ENCODE measurements at regions not wholly inside any gene's neighbourhood (a gene's known extent, or its start where the extent isn't known, plus 50 kb on each side); places are given as distances from the start of the nearest gene placed in this dataset.

DNA sequence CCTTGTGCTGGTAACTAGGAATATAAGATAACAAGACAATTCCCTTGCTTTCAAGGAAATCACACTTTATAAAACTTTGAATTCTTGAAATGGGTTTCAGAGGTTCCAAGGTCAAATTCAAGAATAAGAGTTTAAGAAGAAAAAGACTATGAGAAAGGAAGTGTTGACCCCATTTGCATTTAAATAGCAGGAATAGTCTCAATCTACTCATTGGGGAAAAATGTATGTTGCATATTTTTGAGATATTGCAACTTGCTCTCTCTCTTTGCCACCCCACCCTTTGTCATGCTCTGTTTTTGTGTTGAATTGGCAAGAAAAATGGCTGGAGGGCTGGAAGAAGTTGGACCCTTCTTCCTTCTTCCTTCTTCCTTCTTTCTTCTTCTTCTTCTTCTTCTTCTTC, 699.2 kb downstream of the TUSC7 start:
- H3K4me3 Mint-ChIP-seq: no peak overlapping the region
- no peaks in the 10 kb centered on the region for H3K27me3 Mint-ChIP-seq (ENCODE audit: low read depth in 3 of 3)
- no peaks in the 10 kb centered on the region for H3K36me3 Mint-ChIP-seq
- no peak overlapping the region for H3K27ac Mint-ChIP-seq
- DNase-seq: no peak
- H3K4me1 Mint-ChIP-seq: no peaks in the 10 kb centered on the region
- H3K9me3 Mint-ChIP-seq: peaks cover 0 to 10% (median 4%) of the 10 kb centered on the region in 6 donors

GRCh38 chr3:117409256-117409655, 699.7 kb downstream of the TUSC7 start:
- Mint-ChIP-seq H3K4me1 (no peaks in the 10 kb centered on the region), H3K9me3 (peaks cover 2 to 10% (median 4%) of the 10 kb centered on the region in 6 donors), H3K36me3 (no peaks in the 10 kb centered on the region), H3K27me3 (ENCODE audit: low read depth in 3 of 3) (no peaks in the 10 kb centered on the region), H3K27ac (no peak overlapping the region), H3K4me3 (no peak overlapping the region)
- DNase-seq: no peak

DNA sequence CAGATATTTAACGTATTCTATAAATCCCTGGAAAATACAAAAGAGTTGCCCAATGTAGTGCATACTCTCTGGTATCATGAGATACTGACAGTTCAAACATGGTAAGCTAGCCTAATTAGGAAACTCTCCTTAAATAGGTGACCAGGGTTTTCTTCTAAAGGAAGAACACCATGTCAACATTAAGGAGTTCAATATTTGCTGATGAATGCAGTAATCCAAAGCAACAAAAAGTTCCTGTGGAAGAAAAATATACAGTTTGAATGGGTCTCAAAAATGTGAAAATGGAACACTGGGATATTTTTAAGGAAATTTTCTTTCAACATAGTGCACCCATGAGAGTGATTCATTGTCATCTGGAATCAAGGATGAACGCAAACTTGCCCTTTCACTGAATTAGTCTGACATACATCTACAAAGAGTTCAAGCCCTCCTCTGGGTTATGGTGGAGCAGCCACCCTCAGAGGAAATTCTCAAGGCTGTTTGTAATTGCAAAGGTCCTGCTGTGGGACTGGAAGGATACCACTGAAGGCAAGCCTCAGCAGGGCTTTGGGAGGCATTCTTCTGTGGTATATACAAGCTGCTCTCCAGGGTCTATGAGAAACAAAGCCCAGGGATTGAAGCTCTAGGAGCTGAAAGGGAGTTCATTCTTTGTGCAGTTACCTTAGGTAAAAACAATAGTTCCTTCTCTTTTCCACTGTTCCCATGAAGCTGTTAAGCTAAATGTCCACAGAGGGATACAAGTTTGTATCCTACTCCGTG, 700.3 kb downstream of the TUSC7 start:
- Mint-ChIP-seq H3K9me3 (peaks cover 4 to 16% (median 7%) of the 10 kb centered on the region in 6 donors), H3K4me3 (no peak overlapping the region)
- DNase-seq: no peak

GRCh38 chr3:117411971-117412370, 702.4 kb downstream of the TUSC7 start:
- H3K27ac Mint-ChIP-seq: no peak overlapping the region
- no peak overlapping the region for H3K4me3 Mint-ChIP-seq
- H3K27me3 Mint-ChIP-seq (ENCODE audit: low read depth in 3 of 3): peaks cover 0 to 3% (median 0%) of the 10 kb centered on the region in 3 donors
- DNase-seq: no peak
- no peaks in the 10 kb centered on the region for H3K36me3 Mint-ChIP-seq
- H3K4me1 Mint-ChIP-seq: no peaks in the 10 kb centered on the region
- H3K9me3 Mint-ChIP-seq: peaks cover 3 to 24% (median 7%) of the 10 kb centered on the region in 6 donors

More for the DNA sequence above, 700.3 kb downstream of the TUSC7 start:
- no peak overlapping the region for H3K27ac Mint-ChIP-seq
- no peaks in the 10 kb centered on the region for H3K27me3 Mint-ChIP-seq (ENCODE audit: low read depth in 3 of 3)
- H3K36me3 Mint-ChIP-seq: no peaks in the 10 kb centered on the region
- no peaks in the 10 kb centered on the region for H3K4me1 Mint-ChIP-seq

GRCh38 chr3:117417411-117417810, 707.8 kb downstream of the TUSC7 start:
- no peak overlapping the region for H3K4me3 Mint-ChIP-seq
- peaks cover 1 to 34% (median 6%) of the 10 kb centered on the region in 6 donors for H3K9me3 Mint-ChIP-seq
- no peaks in the 10 kb centered on the region for H3K4me1 Mint-ChIP-seq
- no peak overlapping the region for H3K27ac Mint-ChIP-seq
- no peaks in the 10 kb centered on the region for H3K36me3 Mint-ChIP-seq
- H3K27me3 Mint-ChIP-seq (ENCODE audit: low read depth in 3 of 3): peaks cover 0 to 3% (median 0%) of the 10 kb centered on the region in 3 donors
- no peak for DNase-seq

GRCh38 chr3:117427081-117427480, 717.5 kb downstream of the TUSC7 start:
- H3K36me3 Mint-ChIP-seq: no peaks in the 10 kb centered on the region
- no peak overlapping the region for H3K4me3 Mint-ChIP-seq
- DNase-seq: no peak
- peaks cover 0 to 2% (median 0%) of the 10 kb centered on the region in 3 donors for H3K27me3 Mint-ChIP-seq (ENCODE audit: low read depth in 3 of 3)
- H3K4me1 Mint-ChIP-seq: no peaks in the 10 kb centered on the region
- H3K9me3 Mint-ChIP-seq: peaks cover 3 to 28% (median 7%) of the 10 kb centered on the region in 6 donors
- no peak overlapping the region for H3K27ac Mint-ChIP-seq

DNA sequence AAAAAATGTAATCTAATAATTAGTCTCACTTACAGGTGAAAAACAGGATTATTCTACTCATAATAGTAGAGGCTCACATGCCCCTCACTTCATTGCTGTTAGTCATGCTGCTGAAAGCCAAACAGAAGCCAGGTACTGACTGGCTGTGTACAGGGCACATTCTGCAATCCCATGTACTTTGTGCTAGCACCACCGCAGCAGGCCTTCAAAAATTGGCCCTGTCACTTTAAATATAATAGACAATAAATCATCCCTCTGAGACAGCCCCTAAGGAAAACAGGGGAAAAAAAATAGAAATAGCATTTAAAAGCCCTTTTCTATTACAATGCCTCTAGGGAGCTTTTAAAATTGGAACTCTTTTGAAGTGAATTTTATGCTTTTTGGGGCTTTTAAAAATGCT, 723.8 kb downstream of the TUSC7 start:
- peaks cover 0 to 2% (median 0%) of the 10 kb centered on the region in 3 donors for H3K27me3 Mint-ChIP-seq (ENCODE audit: low read depth in 3 of 3)
- no peak for DNase-seq
- no peaks in the 10 kb centered on the region for H3K4me1 Mint-ChIP-seq
- H3K9me3 Mint-ChIP-seq: peaks cover 2 to 27% (median 8%) of the 10 kb centered on the region in 6 donors
- no peak overlapping the region for H3K27ac Mint-ChIP-seq
- no peak overlapping the region for H3K4me3 Mint-ChIP-seq
- no peaks in the 10 kb centered on the region for H3K36me3 Mint-ChIP-seq

GRCh38 chr3:117434661-117435412, 725.3 kb downstream of the TUSC7 start:
- Mint-ChIP-seq H3K9me3 (peaks cover 0 to 27% (median 5%) of the 10 kb centered on the region in 6 donors), H3K4me3 (no peak overlapping the region), H3K36me3 (no peaks in the 10 kb centered on the region), H3K27me3 (ENCODE audit: low read depth in 3 of 3) (peaks cover 0 to 2% (median 0%) of the 10 kb centered on the region in 3 donors), H3K27ac (no peak overlapping the region), H3K4me1 (no peaks in the 10 kb centered on the region)
- no peak for DNase-seq

DNA sequence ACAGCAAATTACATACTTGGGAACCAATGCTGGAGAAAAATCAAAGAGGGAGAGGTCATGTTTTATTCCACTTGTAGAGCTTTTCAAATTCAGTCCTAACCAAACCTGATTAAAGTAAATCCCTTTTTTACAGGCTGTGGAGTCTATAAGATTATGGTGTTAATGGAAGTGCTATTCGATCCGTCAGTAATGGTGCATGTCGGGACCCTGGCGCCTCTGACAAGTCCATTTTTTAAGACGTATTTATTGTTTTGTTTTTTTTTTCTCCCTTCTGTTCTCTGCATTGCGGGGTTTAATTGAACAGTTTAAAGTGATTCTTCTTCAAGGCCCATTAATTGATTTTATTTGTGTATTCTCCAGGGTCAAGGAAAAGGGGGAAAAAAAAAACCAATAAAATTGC, 725.9 kb downstream of the TUSC7 start:
- Mint-ChIP-seq H3K27me3 (ENCODE audit: low read depth in 3 of 3) (peaks cover 0 to 2% (median 0%) of the 10 kb centered on the region in 3 donors), H3K27ac (no peak overlapping the region), H3K9me3 (peaks cover 0 to 31% (median 5%) of the 10 kb centered on the region in 6 donors), H3K36me3 (no peaks in the 10 kb centered on the region), H3K4me3 (no peak overlapping the region), H3K4me1 (no peaks in the 10 kb centered on the region)
- no peak for DNase-seq

GRCh38 chr3:117439812-117440211, 730.2 kb downstream of the TUSC7 start:
- H3K4me1 Mint-ChIP-seq: no peaks in the 10 kb centered on the region
- DNase-seq: no peak
- H3K9me3 Mint-ChIP-seq: peaks cover 0 to 26% (median 4%) of the 10 kb centered on the region in 6 donors
- H3K27ac Mint-ChIP-seq: no peak overlapping the region
- H3K36me3 Mint-ChIP-seq: no peaks in the 10 kb centered on the region
- no peaks in the 10 kb centered on the region for H3K27me3 Mint-ChIP-seq (ENCODE audit: low read depth in 3 of 3)
- no peak overlapping the region for H3K4me3 Mint-ChIP-seq

- Mint-ChIP-seq H3K36me3 (no peaks in the 10 kb centered on the region), H3K9me3 (peaks cover 0 to 22% (median 1%) of the 10 kb centered on the region in 6 donors), H3K4me3 (no peak overlapping the region), H3K27me3 (ENCODE audit: low read depth in 3 of 3) (no peaks in the 10 kb centered on the region), H3K27ac (no peak overlapping the region), H3K4me1 (no peaks in the 10 kb centered on the region)
- DNase-seq: no peak
Measured at GRCh38 chr3:117441851-117442250, 732.3 kb downstream of the TUSC7 start.

DNA sequence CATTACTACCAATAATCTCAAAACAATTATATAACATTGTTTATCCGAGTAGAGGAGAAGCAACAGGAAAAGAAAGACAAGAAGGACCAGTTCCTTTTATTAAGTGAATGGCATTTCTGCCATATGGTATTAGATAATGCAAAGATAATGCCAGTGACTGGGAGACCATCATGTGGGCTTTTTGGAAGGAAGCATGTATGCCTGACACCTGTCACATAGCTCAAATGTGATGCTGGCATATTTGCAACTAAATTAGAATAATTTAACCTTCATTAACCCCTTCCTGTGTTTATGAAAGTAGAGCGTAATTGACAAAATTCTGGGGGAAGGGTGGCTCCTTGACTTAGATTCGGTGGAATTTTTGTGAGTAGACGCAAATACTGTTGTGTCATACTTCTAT, 733.0 kb downstream of the TUSC7 start:
- Mint-ChIP-seq H3K27ac (no peak overlapping the region), H3K4me3 (no peak overlapping the region), H3K9me3 (peaks cover 0 to 19% (median 1%) of the 10 kb centered on the region in 6 donors), H3K36me3 (no peaks in the 10 kb centered on the region), H3K27me3 (ENCODE audit: low read depth in 3 of 3) (no peaks in the 10 kb centered on the region), H3K4me1 (no peaks in the 10 kb centered on the region)
- no peak for DNase-seq

- Mint-ChIP-seq H3K9me3 (peaks cover 0 to 15% (median 3%) of the 10 kb centered on the region in 6 donors), H3K4me3 (no peak overlapping the region), H3K4me1 (no peaks in the 10 kb centered on the region), H3K36me3 (no peaks in the 10 kb centered on the region), H3K27me3 (ENCODE audit: low read depth in 3 of 3) (peaks cover 0 to 1% (median 0%) of the 10 kb centered on the region in 3 donors), H3K27ac (no peak overlapping the region)
- DNase-seq: no peak
Measured at GRCh38 chr3:117443014-117443413, 733.4 kb downstream of the TUSC7 start.

DNA sequence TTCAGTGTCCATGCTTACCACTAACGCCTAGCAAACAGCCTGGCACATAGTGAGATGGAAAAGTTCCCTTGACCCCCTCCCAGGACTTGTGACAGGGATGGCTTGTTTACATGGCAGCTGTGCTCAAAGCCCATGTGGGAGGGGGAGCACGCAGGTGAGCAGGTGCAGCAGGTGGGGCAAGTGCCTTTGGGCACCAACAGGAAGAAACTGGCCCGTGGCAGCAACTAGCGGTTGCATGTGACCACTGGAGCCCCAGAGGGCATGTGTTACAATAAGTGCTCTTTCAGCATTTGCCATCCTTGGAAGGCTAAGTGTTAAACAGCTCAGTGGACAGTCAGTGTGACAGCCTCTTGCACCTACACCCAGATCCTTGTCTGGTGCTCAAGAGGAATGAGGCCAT, 734.6 kb downstream of the TUSC7 start:
- H3K4me3 Mint-ChIP-seq: no peak overlapping the region
- peaks cover 0 to 12% (median 3%) of the 10 kb centered on the region in 6 donors for H3K9me3 Mint-ChIP-seq
- H3K27ac Mint-ChIP-seq: no peak overlapping the region
- no peak for DNase-seq
- H3K36me3 Mint-ChIP-seq: no peaks in the 10 kb centered on the region
- no peaks in the 10 kb centered on the region for H3K4me1 Mint-ChIP-seq
- H3K27me3 Mint-ChIP-seq (ENCODE audit: low read depth in 3 of 3): peaks cover 0 to 4% (median 0%) of the 10 kb centered on the region in 3 donors
